ENCODE measurements at regions not wholly inside any gene's neighbourhood (a gene's known extent, or its start where the extent isn't known, plus 50 kb on each side); places are given as distances from the start of the nearest gene placed in this dataset.

GRCh38 chr10:47077386-47077785 lies 166.2 kb downstream of the PTPN20 start:
- no peak for TF ChIP-seq CTCF (conservative IDR thresholded peaks at IDR 0.05; ENCODE audit: low read depth, low read length)
- TF ChIP-seq EZH2phosphoT487 (IDR thresholded peaks at IDR 0.05; ENCODE audit: borderline replicate concordance, low read length) = no peak
